ENCODE measurements at regions not wholly inside any gene's neighbourhood (a gene's known extent, or its start where the extent isn't known, plus 50 kb on each side); places are given as distances from the start of the nearest gene placed in this dataset.
"Not testable (repeated sequence)": the region's sequence is repeated elsewhere in the genome, so short reads cannot be mapped to it uniquely, and the experiment has no call there.

GRCh38 chr2:136696438-136696837, 68.9 kb upstream of the THSD7B start:
- Histone ChIP-seq H3K27ac (no peak overlapping the region), H3K27me3 (no peaks in the 10 kb centered on the region), H3K36me3 (no peaks in the 10 kb centered on the region), H3K4me3 (no peak overlapping the region), H3K4me1 (no peaks in the 10 kb centered on the region), H3K9me3 (no peaks in the 10 kb centered on the region)
- TF ChIP-seq CTCF (IDR thresholded peaks at IDR 0.05 in 4 of 5, conservative IDR thresholded peaks at IDR 0.05 in 1 of 5) = no peak
- TF ChIP-seq POLR2A (IDR thresholded peaks at IDR 0.05) = no peak
- intact Hi-C loops (cut with DNase I; ENCODE audit: low total_unique reads) = no loop called here
- DNase-seq = no peak
- no peak for ATAC-seq
- in situ Hi-C loops (cut with MboI; ENCODE audit: low sequenced_read_pairs in 4 of 4) = no loop called here

GRCh38 chr2:136693966-136694365, 71.4 kb upstream of the THSD7B start:
- no peaks in the 10 kb centered on the region for H3K27me3 ChIP-seq
- in situ Hi-C loops (cut with MboI; ENCODE audit: low sequenced_read_pairs in 4 of 4) (no loop called here), intact Hi-C loops (cut with DNase I; ENCODE audit: low total_unique reads) (no loop called here)
- H3K36me3 ChIP-seq = no peaks in the 10 kb centered on the region
- DNase-seq (no peak), ATAC-seq (no peak)
- H3K27ac ChIP-seq = no peak overlapping the region
- no peaks in the 10 kb centered on the region for H3K9me3 ChIP-seq
- no peaks in the 10 kb centered on the region for H3K4me1 ChIP-seq
- no peak for TF ChIP-seq CTCF (IDR thresholded peaks at IDR 0.05 in 4 of 5, conservative IDR thresholded peaks at IDR 0.05 in 1 of 5)
- TF ChIP-seq POLR2A (IDR thresholded peaks at IDR 0.05) = no peak
- H3K4me3 ChIP-seq = no peak overlapping the region

GRCh38 chr2:136680079-136680478, 85.3 kb upstream of the THSD7B start:
- ATAC-seq; H3K27ac ChIP-seq; DNase-seq; in situ Hi-C loops (cut with MboI; ENCODE audit: low sequenced_read_pairs in 4 of 4); H3K27me3 ChIP-seq; H3K36me3 ChIP-seq; intact Hi-C loops (cut with DNase I; ENCODE audit: low total_unique reads); H3K4me1 ChIP-seq; H3K4me3 ChIP-seq; H3K9me3 ChIP-seq: not testable (repeated sequence)

GRCh38 chr2:136665736-136666135, 99.6 kb upstream of the THSD7B start:
- intact Hi-C loops (cut with DNase I; ENCODE audit: low total_unique reads) = no loop called here
- ATAC-seq = no peak
- in situ Hi-C loops (cut with MboI; ENCODE audit: low sequenced_read_pairs in 4 of 4) = no loop called here

GRCh38 chr2:136664713-136665405, 100.5 kb upstream of the THSD7B start:
- H3K4me1 ChIP-seq = no peaks in the 10 kb centered on the region
- no peak overlapping the region for H3K4me3 ChIP-seq
- intact Hi-C loops (cut with DNase I; ENCODE audit: low total_unique reads) = no loop called here
- ATAC-seq = no peak
- no peak for TF ChIP-seq POLR2A (IDR thresholded peaks at IDR 0.05)
- no peak for TF ChIP-seq CTCF (IDR thresholded peaks at IDR 0.05 in 4 of 5, conservative IDR thresholded peaks at IDR 0.05 in 1 of 5)
- H3K36me3 ChIP-seq = no peaks in the 10 kb centered on the region
- in situ Hi-C loops (cut with MboI; ENCODE audit: low sequenced_read_pairs in 4 of 4) = no loop called here
- no peaks in the 10 kb centered on the region for H3K27me3 ChIP-seq
- DNase-seq = no peak
- H3K27ac ChIP-seq = no peak overlapping the region
- no peaks in the 10 kb centered on the region for H3K9me3 ChIP-seq

More at GRCh38 chr2:136665736-136666135, 99.6 kb upstream of the THSD7B start:
- Histone ChIP-seq H3K27ac (no peak overlapping the region), H3K9me3 (no peaks in the 10 kb centered on the region), H3K4me1 (no peaks in the 10 kb centered on the region), H3K36me3 (no peaks in the 10 kb centered on the region), H3K4me3 (no peak overlapping the region), H3K27me3 (no peaks in the 10 kb centered on the region)
- no peak for DNase-seq
- no peak for TF ChIP-seq POLR2A (IDR thresholded peaks at IDR 0.05)
- no peak for TF ChIP-seq CTCF (IDR thresholded peaks at IDR 0.05 in 4 of 5, conservative IDR thresholded peaks at IDR 0.05 in 1 of 5)
